ENCODE measurements at regions not wholly inside any gene's neighbourhood (a gene's known extent, or its start where the extent isn't known, plus 50 kb on each side); places are given as distances from the start of the nearest gene placed in this dataset.

DNA sequence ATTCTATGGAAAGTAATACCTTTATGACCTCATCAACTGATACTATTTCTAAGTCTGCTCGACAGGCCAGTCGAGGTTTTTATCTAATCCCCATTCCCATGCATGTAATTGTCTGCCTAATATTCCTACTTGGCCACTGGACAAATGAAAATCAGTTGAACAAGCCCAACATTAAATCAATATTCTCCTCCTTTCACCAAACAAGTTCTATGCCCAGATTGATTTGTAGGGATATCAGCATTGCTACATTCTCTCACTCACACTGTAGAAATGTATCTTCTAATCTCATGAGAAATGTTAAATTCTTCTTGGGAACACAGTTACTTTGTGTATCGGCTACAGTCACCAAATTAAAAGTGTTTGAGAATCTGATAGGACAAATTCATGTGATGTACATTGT is 208.8 kb upstream of the CTNND2 start:
- Histone ChIP-seq H3K27ac (no peak overlapping the region), H3K4me1 (ENCODE audit: control insufficient read depth in 1 of 2, low read depth in 2 of 2) (no peaks in the 10 kb centered on the region), H3K4me3 (no peak overlapping the region), H3K27me3 (replicated peaks; ENCODE audit: insufficient read depth) (no peaks in the 10 kb centered on the region), H3K9me3 (no peaks in the 10 kb centered on the region), H3K36me3 (no peaks in the 10 kb centered on the region)
- ATAC-seq (ENCODE audit: insufficient number of reproducible peaks, low FRiP score, low read depth) (no peak), DNase-seq (ENCODE audit: low spot score) (no peak)
- TF ChIP-seq, protein P1, sequence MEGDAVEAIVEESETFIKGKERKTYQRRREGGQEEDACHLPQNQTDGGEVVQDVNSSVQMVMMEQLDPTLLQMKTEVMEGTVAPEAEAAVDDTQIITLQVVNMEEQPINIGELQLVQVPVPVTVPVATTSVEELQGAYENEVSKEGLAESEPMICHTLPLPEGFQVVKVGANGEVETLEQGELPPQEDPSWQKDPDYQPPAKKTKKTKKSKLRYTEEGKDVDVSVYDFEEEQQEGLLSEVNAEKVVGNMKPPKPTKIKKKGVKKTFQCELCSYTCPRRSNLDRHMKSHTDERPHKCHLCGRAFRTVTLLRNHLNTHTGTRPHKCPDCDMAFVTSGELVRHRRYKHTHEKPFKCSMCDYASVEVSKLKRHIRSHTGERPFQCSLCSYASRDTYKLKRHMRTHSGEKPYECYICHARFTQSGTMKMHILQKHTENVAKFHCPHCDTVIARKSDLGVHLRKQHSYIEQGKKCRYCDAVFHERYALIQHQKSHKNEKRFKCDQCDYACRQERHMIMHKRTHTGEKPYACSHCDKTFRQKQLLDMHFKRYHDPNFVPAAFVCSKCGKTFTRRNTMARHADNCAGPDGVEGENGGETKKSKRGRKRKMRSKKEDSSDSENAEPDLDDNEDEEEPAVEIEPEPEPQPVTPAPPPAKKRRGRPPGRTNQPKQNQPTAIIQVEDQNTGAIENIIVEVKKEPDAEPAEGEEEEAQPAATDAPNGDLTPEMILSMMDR (IDR thresholded peaks at IDR 0.05) = no peak

DNA sequence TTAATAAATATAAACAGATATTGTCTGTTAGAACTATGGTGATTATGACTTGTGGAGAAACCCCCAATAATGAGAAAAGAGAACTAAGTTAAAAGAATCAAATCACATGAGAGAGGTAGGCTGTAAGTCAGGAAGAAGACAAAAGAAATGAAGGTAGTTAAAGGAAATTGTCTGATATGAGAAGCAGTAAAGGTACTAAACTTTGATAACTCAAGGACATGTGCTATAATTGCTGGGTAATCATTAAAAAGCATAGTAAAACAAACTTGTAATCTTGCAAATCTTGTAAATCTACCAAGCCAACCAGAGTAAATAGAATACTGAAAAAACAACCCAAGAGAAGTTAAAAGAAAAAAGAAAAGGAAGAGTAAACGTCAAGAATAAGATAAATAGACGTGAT is 207.0 kb upstream of the CTNND2 start:
- Histone ChIP-seq H3K36me3 (no peaks in the 10 kb centered on the region), H3K27me3 (replicated peaks; ENCODE audit: insufficient read depth) (no peaks in the 10 kb centered on the region), H3K27ac (no peak overlapping the region), H3K9me3 (no peaks in the 10 kb centered on the region), H3K4me3 (no peak overlapping the region), H3K4me1 (ENCODE audit: control insufficient read depth in 1 of 2, low read depth in 2 of 2) (no peaks in the 10 kb centered on the region)
- DNase-seq (ENCODE audit: low spot score) (no peak), ATAC-seq (ENCODE audit: insufficient number of reproducible peaks, low FRiP score, low read depth) (no peak)
- TF ChIP-seq, protein P1 (IDR thresholded peaks at IDR 0.05) = no peak

DNA sequence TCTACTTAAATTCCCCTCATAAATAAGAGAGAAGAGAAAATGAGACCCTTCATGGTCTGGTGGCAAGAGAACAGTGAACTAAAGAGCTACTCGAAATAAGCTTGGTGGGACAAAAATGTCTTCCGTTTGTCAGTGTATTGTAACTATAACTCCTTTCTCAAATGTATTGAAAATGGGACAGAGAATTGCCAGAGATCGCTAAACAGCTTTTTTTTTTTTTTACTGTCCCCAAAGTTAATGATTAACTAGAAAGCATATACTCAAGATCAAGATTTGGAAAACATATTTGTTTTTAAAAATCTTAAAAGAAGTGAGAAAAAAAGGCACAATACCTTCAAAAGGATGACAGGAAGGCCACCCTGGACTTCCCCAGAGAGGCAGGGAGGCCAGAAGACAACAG is 206.4 kb upstream of the CTNND2 start:
- Histone ChIP-seq H3K27me3 (replicated peaks; ENCODE audit: insufficient read depth) (no peaks in the 10 kb centered on the region), H3K4me1 (ENCODE audit: control insufficient read depth in 1 of 2, low read depth in 2 of 2) (no peaks in the 10 kb centered on the region), H3K9me3 (no peaks in the 10 kb centered on the region), H3K36me3 (no peaks in the 10 kb centered on the region), H3K27ac (no peak overlapping the region), H3K4me3 (no peak overlapping the region)
- no peak for ATAC-seq (ENCODE audit: insufficient number of reproducible peaks, low FRiP score, low read depth)
- DNase-seq (ENCODE audit: low spot score) = no peak
- TF ChIP-seq, protein P1 (IDR thresholded peaks at IDR 0.05) = no peak

DNA sequence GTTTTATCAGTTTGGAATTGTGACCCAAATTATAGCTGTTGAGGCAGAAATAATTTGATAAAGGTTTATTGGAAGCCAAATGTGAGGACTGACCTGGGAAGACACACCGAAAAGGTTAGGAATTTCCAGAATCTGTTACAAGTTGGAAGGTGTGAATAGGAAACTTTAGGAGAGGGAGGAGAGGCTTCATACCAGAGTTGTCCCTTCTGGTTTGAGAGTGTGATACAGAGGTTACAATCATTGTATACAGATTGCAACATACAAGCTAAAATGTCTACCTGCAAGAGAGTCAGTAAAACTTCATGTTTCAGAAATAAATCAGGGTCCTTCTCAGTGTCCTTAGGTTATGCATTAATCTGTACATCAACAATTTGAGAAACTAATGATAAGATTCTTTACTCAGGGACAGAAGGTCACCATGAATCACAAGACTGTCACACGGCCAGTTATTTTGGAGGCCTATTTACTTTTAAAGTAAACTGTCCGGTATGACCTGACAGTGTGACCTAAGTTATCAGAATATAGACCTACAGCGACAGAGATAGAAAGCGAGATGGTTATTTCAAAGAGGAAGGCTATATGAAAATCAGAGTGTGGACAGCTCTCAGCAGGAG is 204.9 kb upstream of the CTNND2 start:
- no peaks in the 10 kb centered on the region for H3K36me3 ChIP-seq
- TF ChIP-seq, protein P1 (IDR thresholded peaks at IDR 0.05) = no peak
- H3K4me1 ChIP-seq (ENCODE audit: control insufficient read depth in 1 of 2, low read depth in 2 of 2) = no peaks in the 10 kb centered on the region
- ATAC-seq (ENCODE audit: insufficient number of reproducible peaks, low FRiP score, low read depth) (no peak), DNase-seq (ENCODE audit: low spot score) (no peak)
- no peaks in the 10 kb centered on the region for H3K9me3 ChIP-seq
- no peak overlapping the region for H3K4me3 ChIP-seq
- no peaks in the 10 kb centered on the region for H3K27me3 ChIP-seq (replicated peaks; ENCODE audit: insufficient read depth)
- H3K27ac ChIP-seq = no peak overlapping the region

DNA sequence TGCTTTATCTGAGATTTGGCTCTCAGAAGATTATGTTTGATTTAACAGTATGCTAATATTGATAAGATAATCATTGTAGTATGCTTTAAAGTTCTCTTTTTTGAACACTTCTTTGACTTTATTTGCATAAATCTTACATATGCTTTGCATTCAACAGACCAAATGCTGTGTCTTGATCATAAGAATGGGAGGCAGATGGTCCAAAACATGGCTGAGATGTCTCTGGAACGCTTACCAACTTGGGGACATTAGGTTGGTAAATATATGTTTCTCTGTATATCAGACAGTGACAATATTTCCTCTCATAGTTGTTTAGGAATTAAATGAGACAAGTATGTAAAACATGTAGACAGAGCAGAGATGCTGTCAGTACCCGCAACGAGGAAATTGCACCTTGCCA is 197.9 kb upstream of the CTNND2 start:
- Histone ChIP-seq H3K4me1 (ENCODE audit: control insufficient read depth in 1 of 2, low read depth in 2 of 2) (no peaks in the 10 kb centered on the region), H3K4me3 (no peak overlapping the region), H3K27me3 (replicated peaks; ENCODE audit: insufficient read depth) (no peaks in the 10 kb centered on the region), H3K27ac (no peak overlapping the region), H3K36me3 (no peaks in the 10 kb centered on the region), H3K9me3 (no peaks in the 10 kb centered on the region)
- TF ChIP-seq, protein P1 (IDR thresholded peaks at IDR 0.05) = no peak
- DNase-seq (ENCODE audit: low spot score) = no peak
- ATAC-seq (ENCODE audit: insufficient number of reproducible peaks, low FRiP score, low read depth) = no peak

Measured in thoracic aorta (tissue), 2 donors.